Heart left ventricle (tissue), 13 donors: ENCODE measurements at regions not wholly inside any gene's neighbourhood (a gene's known extent, or its start where the extent isn't known, plus 50 kb on each side); places are given as distances from the start of the nearest gene placed in this dataset.

Source experiments
- POLR2A ChIP-seq, 2 donors: fragments of 450-650 bp; IDR thresholded peaks; one replicate each; pipeline ENCODE4 v1.6.1; 2017; ENCODE audit warnings: antibody characterized with exemption in 2 of 2, mild to moderate bottlenecking in 2 of 2, moderate library complexity in 2 of 2
- TF ChIP-seq, protein P1 (sequence below), 12 donors: fragments of 200-600 bp; sonication (generic) in 4 of 12; IDR thresholded peaks; one replicate each; pipeline versions ENCODE4 v1.5.0 to v1.8.0; 2018 to 2022; ENCODE audit warnings: antibody characterized with exemption in 12 of 12, mild to moderate bottlenecking in 5 of 12
- donor health status: ischemic (EF 13 %, LVEDD 7.1; RV severe dilation, severe dysfunction).
- donor health status: DM: no; HTN: yes; CAD: no.
- donor health status: DM: no; HTN: no; CAD: no.
- donor health status: ischemic (EF 25% LVEDD 6.9; RV normal size, moderate dysfunction).
- donor health status: ischemic (EF 25% LVEDD 5.7; RV mildly dilated, moderate dysfunction).
- donor health status: ischemic (EF 35%, LVEDD 5.7; RV mildly dilated, moderate dysfunction).
- donor health status: nonischemic (EF 11% LVEDD 7.7; RV severe dilation, severe dysfunction).
- donor health status: DM: yes; HTN: yes; CAD: no.
- donor health status: PGD.
- donor health status: ischemic (EF 29% LVEDD 5.4; RV normal size, mild dysfunction).
- donor health status: nonischemic (EF 23%, LVEDD 6.1; RV moderate dilation, normal function).

DNA sequence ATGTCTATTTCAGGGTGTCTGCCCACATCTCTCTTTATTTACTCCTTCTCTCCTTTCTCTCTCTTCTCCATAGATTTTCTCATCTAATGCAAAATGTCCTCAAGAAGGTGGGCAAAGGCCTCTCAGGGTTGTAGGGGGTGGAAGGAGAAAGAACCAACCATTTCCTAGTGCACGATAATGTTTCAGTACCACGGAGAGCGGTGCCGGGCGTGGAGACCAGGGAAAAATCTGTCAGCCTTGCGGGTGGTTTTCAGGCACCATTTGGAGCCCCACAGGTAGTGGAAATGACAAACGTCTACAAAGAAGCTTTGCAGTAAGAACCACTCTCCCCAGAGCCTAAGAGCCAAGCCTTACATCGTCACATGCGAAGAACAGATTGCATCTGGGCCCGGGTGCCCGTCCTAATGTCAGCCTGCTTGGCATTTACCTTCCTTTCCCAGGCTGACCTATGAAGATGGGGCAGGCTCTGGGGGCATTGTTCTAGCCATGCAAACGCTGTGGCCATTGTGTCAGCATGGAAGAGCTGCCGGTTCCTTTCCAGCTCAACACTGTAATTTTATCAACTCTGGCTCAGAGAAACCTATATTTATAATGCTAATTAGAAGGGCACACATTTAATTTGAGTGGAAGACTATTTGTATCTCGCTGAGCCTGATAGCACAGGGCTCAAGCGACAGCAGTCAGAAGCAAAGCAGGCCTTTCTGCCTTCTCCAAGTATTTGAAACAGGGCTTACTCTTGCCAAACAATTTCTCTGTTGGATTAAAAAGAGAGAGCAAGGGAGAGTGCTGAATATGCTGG, 430.1 kb upstream of the WWC1 start:
- TF ChIP-seq, protein P1, sequence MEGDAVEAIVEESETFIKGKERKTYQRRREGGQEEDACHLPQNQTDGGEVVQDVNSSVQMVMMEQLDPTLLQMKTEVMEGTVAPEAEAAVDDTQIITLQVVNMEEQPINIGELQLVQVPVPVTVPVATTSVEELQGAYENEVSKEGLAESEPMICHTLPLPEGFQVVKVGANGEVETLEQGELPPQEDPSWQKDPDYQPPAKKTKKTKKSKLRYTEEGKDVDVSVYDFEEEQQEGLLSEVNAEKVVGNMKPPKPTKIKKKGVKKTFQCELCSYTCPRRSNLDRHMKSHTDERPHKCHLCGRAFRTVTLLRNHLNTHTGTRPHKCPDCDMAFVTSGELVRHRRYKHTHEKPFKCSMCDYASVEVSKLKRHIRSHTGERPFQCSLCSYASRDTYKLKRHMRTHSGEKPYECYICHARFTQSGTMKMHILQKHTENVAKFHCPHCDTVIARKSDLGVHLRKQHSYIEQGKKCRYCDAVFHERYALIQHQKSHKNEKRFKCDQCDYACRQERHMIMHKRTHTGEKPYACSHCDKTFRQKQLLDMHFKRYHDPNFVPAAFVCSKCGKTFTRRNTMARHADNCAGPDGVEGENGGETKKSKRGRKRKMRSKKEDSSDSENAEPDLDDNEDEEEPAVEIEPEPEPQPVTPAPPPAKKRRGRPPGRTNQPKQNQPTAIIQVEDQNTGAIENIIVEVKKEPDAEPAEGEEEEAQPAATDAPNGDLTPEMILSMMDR (IDR thresholded peaks at IDR 0.05), result no peak
- no peak for TF ChIP-seq POLR2A (IDR thresholded peaks at IDR 0.05)
